Neural cell (in vitro differentiated cells): ENCODE measurements at regions not wholly inside any gene's neighbourhood (a gene's known extent, or its start where the extent isn't known, plus 50 kb on each side); places are given as distances from the start of the nearest gene placed in this dataset.

Experiments
- CTCF ChIP-seq: fragments of 450-650 bp; IDR thresholded peaks from 2 replicates; pipeline ENCODE4 v1.5.1; 2014; ENCODE audit warnings: antibody characterized with exemption, mild to moderate bottlenecking, moderate library complexity; ENCODE audit not compliant: poor library complexity, severe bottlenecking
- EZH2 ChIP-seq: fragments of 200-600, 300-800 bp; shearing (Covaris generic), sonication (generic); IDR thresholded peaks from 2 replicates; pipeline ENCODE4 v1.6.1; 2014; ENCODE audit warnings: antibody characterized with exemption, low read length, borderline replicate concordance, mild to moderate bottlenecking; ENCODE audit not compliant: insufficient read depth, poor library complexity, severe bottlenecking
- RAD21 ChIP-seq: fragments of 450-650 bp; conservative IDR thresholded peaks from 2 replicates; pipeline ENCODE4 v1.6.1; 2014; ENCODE audit warnings: antibody characterized with exemption, mild to moderate bottlenecking, moderate library complexity
- TAF1 ChIP-seq: IDR thresholded peaks from 2 replicates; pipeline ENCODE4 v1.6.1; 2012; ENCODE audit warnings: low read depth

DNA sequence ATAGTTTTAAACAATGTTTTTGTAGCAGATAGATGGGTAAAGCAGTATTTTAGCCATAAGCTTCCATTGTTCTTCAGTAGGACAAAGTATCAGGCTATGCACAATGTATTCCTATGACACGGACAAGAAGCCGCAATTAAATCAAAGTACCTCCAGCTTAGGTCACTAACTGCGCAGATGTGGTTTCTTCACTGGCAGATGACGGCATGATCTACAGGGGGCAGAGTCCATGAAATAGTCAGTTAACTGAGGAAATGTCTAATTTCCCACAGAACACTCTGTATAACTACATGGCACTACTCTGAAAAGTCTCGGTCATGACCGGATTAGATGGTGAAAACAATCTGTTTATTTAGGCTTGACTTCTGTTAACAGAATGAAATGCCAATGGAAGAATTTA lies 120.7 kb upstream of the TRPM3 start:
- TF ChIP-seq CTCF (no peak), TAF1 (no peak), EZH2 (no peak), RAD21 (no peak)
